T47D (cell line): ENCODE measurements at regions not wholly inside any gene's neighbourhood (a gene's known extent, or its start where the extent isn't known, plus 50 kb on each side); places are given as distances from the start of the nearest gene placed in this dataset.

ENCODE experiments used
- DNase-seq, 2 experiments: peaks; one replicate each; pipeline versions ENCODE4 v3.0.0 to v3.0.0-alpha.2; 2011 to 2012; ENCODE audit warnings: low read depth in 1 of 2, low spot score in 1 of 2
- JUND ChIP-seq: IDR thresholded peaks from 2 replicates; pipeline ENCODE4 v1.6.1; 2012; ENCODE audit warnings: low read depth
- in situ Hi-C: cut with HindIII; loops from 2 replicates; pipeline ENCODE4 v1.10.0; 2016; ENCODE audit warnings: low sequenced_read_pairs, low pct_unique_long_range_greater_than_20kb

GRCh38 chr11:26143566-26144290 is 188.2 kb upstream of the ANO3 start:
- DNase-seq: peak in 1 of 2 experiments; percentile 13
- TF ChIP-seq JUND: no peak
- in situ Hi-C loops: no loop called here

DNA sequence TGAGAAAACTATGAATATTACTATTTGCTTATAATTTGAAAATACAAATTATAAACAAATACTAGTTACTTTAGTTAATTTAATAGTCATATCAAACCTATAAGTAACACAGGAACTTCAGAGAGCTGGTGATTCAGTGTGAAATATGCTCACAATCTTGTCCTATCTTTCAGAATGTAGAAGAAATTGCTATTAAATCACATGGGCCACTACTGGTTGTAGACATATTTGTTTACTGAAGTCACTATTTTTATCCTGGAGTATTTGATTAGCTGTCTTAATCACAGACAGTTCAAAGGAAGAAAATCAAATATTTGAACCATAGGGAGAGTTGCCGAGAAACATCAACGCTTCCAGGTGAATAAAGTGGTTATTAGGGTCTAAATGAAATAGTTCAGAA is 187.6 kb upstream of the ANO3 start:
- in situ Hi-C loops: no loop called here
- TF ChIP-seq JUND: no peak
- no peak for DNase-seq

- DNase-seq: no peak
- in situ Hi-C loops: no loop called here
- no peak for TF ChIP-seq JUND
Observed at GRCh38 chr11:26144911-26145310, 187.0 kb upstream of the ANO3 start.

DNA sequence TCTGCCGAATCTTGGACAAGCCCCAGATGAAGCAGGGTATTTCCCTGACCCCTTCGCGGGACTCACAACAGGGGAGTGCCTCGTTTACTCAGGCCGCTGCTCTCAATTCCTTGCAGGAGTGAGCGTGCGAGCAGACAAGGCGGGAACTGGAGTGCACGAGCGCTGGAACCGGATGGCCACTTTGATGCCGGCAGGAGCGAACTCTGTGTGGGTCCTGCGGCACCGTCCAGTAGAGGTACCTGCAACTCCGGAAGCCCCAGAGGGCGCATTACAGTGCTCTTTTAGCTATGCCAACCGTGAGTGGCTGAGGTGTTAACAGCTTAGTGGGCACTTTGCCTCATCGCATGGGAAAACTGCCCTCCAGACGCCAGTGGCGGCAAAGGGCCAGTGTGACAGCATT is 182.3 kb upstream of the ANO3 start:
- in situ Hi-C loops: no loop called here
- peak in 1 of 2 experiments; percentile 7 for DNase-seq
- TF ChIP-seq JUND: no peak

- TF ChIP-seq JUND: no peak
- in situ Hi-C loops: no loop called here
- no peak for DNase-seq
Observed at GRCh38 chr11:26150031-26150430, 181.9 kb upstream of the ANO3 start.

- in situ Hi-C loops: no loop called here
- no peak for DNase-seq
- TF ChIP-seq JUND: no peak
Observed at GRCh38 chr11:26158251-26158650, 173.7 kb upstream of the ANO3 start.

DNA sequence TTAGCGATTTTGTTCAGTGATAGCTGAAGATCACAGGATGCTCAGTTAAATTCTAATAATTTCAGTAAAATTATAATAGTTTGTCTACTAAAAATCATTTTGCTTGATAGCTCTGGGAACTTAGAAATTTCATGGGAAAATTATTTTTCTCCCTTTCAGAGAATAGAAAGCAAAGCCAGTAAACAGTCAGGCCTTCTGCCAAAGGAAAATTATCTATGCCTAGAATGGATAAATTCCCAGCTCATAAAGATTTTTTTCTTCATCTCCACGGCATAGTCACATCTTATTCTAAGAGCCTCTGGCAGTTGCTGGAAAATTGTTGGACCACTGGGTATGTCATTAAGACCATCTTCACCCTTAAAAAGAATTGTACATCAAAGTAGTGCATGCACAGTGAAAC is 169.6 kb upstream of the ANO3 start:
- in situ Hi-C loops: no loop called here
- DNase-seq: no peak
- TF ChIP-seq JUND: no peak

DNA sequence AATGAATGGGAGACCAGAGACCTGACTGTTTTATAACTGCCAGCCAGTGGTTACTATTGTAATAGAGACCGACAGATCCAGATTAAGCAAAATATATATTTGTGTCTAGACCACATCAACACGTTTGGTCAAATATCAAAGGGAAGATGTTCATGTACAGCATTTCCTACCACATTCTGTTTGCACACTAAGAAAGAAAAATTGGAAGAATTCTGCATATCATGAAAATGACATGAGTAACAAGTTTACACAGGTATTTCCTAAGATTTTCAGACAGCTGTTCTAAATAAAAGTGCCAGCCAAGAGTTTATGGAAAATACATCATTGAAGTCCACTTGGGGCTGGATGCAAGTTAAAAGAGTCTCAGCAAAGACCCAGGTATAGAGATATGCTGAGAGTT is 145.5 kb upstream of the ANO3 start:
- in situ Hi-C loops: no loop called here

GRCh38 chr11:26187639-26188038 is 144.3 kb upstream of the ANO3 start:
- in situ Hi-C loops: no loop called here
- no peak; the same call in 1 of the 2 replicates for TF ChIP-seq JUND
- DNase-seq: peak in 1 of 2 experiments; percentile 70

More for the DNA sequence above, 145.5 kb upstream of the ANO3 start:
- no peak for DNase-seq
- TF ChIP-seq JUND: no peak

- in situ Hi-C loops: no loop called here
- peak in 1 of 2 experiments; percentile 14 for DNase-seq
- TF ChIP-seq JUND: no peak
Observed at GRCh38 chr11:26188554-26188953, 143.4 kb upstream of the ANO3 start.

GRCh38 chr11:26191193-26191592 is 140.7 kb upstream of the ANO3 start:
- no peak for TF ChIP-seq JUND
- in situ Hi-C loops: no loop called here
- no peak for DNase-seq

DNA sequence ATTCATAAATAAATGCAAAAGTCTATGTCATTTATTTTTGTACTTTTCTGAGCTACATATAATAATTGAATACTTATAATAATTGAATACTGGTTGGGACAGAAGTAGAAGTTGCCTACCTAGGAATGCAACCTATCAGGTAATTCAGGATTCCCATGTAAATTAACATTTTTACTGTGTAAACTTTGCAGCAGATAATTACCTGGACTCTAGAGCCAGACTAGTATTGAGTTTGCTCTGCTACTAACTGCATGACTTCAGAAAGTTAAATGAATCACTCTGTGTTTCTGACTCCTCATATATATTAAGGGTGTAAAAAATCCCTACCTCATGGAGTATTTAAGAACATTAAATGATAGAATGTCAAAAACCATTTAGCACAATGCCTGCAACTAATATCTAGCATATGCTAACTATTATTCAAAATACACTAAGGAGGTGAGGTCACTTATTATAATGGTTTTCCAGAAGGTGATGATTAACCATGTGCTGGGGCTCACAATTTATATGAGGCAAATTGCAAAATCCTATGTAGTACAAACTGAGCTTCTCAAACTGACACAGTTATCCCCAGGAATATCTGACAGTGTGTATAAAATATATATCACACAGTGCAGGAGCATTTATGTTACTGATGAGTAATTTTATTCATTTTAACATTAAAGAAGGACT is 138.1 kb upstream of the ANO3 start:
- in situ Hi-C loops: no loop called here
- DNase-seq: peak in 1 of 2 experiments; percentile 89
- TF ChIP-seq JUND: no peak

DNA sequence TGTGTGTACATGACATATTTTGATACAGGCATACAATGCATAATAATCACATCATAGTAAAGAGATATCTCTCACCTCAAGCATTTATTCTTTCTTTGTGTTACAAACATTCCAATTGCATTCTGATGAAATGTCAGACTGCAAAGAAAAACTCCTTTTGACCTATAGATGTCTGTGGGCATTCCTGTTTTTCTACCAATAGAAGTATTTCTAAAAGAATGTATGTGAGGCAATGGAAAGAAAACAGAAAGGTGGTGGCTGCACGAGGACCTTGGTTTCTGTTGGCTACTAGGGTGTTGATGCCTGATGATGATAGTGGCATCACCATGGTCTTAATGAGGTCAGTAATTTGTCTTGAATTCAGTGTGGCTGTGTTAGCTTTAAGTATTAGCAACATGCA is 137.0 kb upstream of the ANO3 start:
- TF ChIP-seq JUND: no peak
- peak in 1 of 2 experiments; percentile 64 for DNase-seq
- in situ Hi-C loops: no loop called here

DNA sequence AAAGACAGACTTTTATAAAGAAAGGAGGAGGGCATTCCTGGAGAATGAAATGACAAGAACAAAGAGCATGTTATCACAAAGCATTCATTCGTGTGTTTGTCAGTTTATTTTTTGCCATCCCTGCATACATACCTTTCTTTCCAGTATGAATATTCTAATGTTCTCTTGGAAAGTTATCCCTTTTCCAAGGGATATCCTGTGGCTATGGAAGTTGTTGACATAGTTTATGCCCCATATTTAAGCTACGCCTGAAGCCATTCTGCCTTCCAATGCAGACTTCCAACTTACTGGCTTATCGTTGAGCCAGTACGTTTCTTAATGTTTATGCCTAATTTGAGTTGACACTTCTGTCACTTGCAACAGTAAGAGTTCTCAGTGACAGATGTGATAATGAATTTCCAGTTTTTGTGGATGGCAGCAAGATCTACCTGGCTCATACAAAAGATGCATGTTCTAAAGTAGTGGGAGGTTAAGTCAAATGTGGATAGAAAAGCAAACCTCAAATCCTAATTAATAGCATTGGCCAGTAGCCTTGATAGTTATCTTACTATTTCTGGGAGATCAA is 133.3 kb upstream of the ANO3 start:
- TF ChIP-seq JUND: no peak

More for the DNA sequence above, 133.3 kb upstream of the ANO3 start:
- in situ Hi-C loops: no loop called here
- DNase-seq: no peak
